OCI-LY1 (cell line): ENCODE measurements at regions not wholly inside any gene's neighbourhood (a gene's known extent, or its start where the extent isn't known, plus 50 kb on each side); places are given as distances from the start of the nearest gene placed in this dataset.
"Not testable (repeated sequence)": the region's sequence is repeated elsewhere in the genome, so short reads cannot be mapped to it uniquely, and the experiment has no call there.

ENCODE experiments used
- H2AFZ ChIP-seq: fragments of 200-600 bp; sonication (generic), shearing (Covaris generic); 2 replicates; pipeline ENCODE4 v1.6.0; 2014; ENCODE audit warnings: antibody characterized with exemption, mild to moderate bottlenecking, low read length
- H3F3A ChIP-seq: fragments of 200-600 bp; sonication (generic), shearing (Covaris generic); 2 replicates; pipeline ENCODE4 v1.6.0; 2014; ENCODE audit warnings: mild to moderate bottlenecking, antibody characterized with exemption, low read length, moderate library complexity; ENCODE audit not compliant: insufficient read depth
- H3K27ac ChIP-seq: fragments of 200-600 bp; sonication (generic); 2 replicates; pipeline ENCODE4 v1.5.1; 2014; ENCODE audit warnings: low read length, mixed run types, mild to moderate bottlenecking, low read depth; ENCODE audit not compliant: poor library complexity, severe bottlenecking
- H3K27me3 ChIP-seq: fragments of 200-600 bp; sonication (generic); 2 replicates; pipeline ENCODE4 v1.6.0; 2014; ENCODE audit warnings: antibody characterized with exemption, mild to moderate bottlenecking, low read length, moderate library complexity; ENCODE audit not compliant: insufficient read depth
- H3K36me3 ChIP-seq: fragments of 200-600 bp; sonication (generic); 2 replicates; pipeline ENCODE4 v1.6.1; 2014; ENCODE audit warnings: mild to moderate bottlenecking, antibody characterized with exemption, low read length, moderate library complexity, mixed read lengths; ENCODE audit not compliant: insufficient read depth
- H3K4me1 ChIP-seq: fragments of 200-600 bp; sonication (generic); 2 replicates; pipeline ENCODE4 v1.5.1; 2014; ENCODE audit warnings: mild to moderate bottlenecking, low read length, moderate library complexity; ENCODE audit not compliant: insufficient read depth, severe bottlenecking
- H3K4me2 ChIP-seq: fragments of 200-600 bp; sonication (generic), shearing (Covaris generic); 2 replicates; pipeline ENCODE4 v1.6.1; 2014; ENCODE audit warnings: low read length
- H3K4me3 ChIP-seq: fragments of 200-600 bp; sonication (generic); 2 replicates; pipeline ENCODE4 v1.5.1; 2014; ENCODE audit warnings: low read length, low read depth, mild to moderate bottlenecking, mixed read lengths; ENCODE audit not compliant: poor library complexity, severe bottlenecking
- H3K79me2 ChIP-seq: fragments of 200-600 bp; shearing (Covaris generic); 2 replicates; pipeline ENCODE4 v1.6.1; 2016; ENCODE audit warnings: mixed run types, low read length, mixed read lengths; ENCODE audit not compliant: insufficient read depth
- H3K9ac ChIP-seq: fragments of 200-600 bp; sonication (generic), shearing (Covaris generic); 2 replicates; pipeline ENCODE4 v1.6.1; 2014; ENCODE audit warnings: mild to moderate bottlenecking, low read length, mixed read lengths
- H3K9me2 ChIP-seq: fragments of 200-600 bp; sonication (generic), shearing (Covaris generic); 2 replicates; pipeline ENCODE4 v1.6.1; 2014; ENCODE audit warnings: low read depth, mild to moderate bottlenecking, low read length, mixed read lengths
- H3K9me3 ChIP-seq: fragments of 200-600 bp; shearing (Covaris generic); 2 replicates; pipeline ENCODE4 v1.6.1; 2014; ENCODE audit warnings: low read length, mixed read lengths
- H4K20me1 ChIP-seq: fragments of 200-600 bp; sonication (generic), shearing (Covaris generic); 2 replicates; pipeline ENCODE4 v1.6.0; 2016; ENCODE audit warnings: mild to moderate bottlenecking, low read length; ENCODE audit not compliant: insufficient read depth
- CTCF ChIP-seq: fragments of 200-600 bp; sonication (generic), shearing (Covaris generic); IDR thresholded peaks from 2 replicates; pipeline ENCODE4 v1.5.1; 2017; ENCODE audit warnings: mild to moderate bottlenecking, antibody characterized with exemption, low read length, moderate library complexity, mixed read lengths
- EZH2 ChIP-seq: fragments of 200-600 bp; sonication (generic), shearing (Covaris generic); IDR thresholded peaks from 2 replicates; pipeline ENCODE4 v1.8.0; 2017; ENCODE audit warnings: borderline replicate concordance, mixed run types, mild to moderate bottlenecking, antibody characterized with exemption, low read length, moderate library complexity, mixed read lengths

DNA sequence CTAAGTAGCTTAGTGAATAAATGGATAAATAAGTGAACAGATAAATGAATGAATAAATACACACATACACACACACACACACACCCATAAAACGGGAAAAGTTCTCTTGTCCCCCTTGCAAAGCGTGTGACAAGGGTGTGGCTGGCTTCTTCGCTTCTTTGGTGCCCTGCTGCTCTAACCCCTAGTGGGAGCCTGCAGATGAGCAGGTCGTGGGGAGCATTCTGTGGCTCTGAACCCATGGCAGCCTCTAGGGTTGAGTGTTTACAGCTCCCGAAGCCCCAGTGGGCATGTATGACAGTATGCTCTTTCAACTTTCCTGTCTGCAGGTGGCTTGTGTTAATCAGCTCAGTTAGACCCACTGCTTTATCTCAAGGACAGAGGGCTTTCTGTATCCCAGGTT, 582.3 kb downstream of the EDEM1 start:
- Histone ChIP-seq H3K9me3 (no peaks in the 10 kb centered on the region), H3K27me3 (no peaks in the 10 kb centered on the region), H3K27ac (no peak overlapping the region), H2AFZ (no peak overlapping the region), H3K4me2 (no peak overlapping the region), H3K4me3 (no peak overlapping the region), H3K9ac (no peak overlapping the region), H3K79me2 (no peaks in the 10 kb centered on the region), H3F3A (no peaks in the 10 kb centered on the region), H3K36me3 (no peaks in the 10 kb centered on the region), H3K4me1 (no peaks in the 10 kb centered on the region), H4K20me1 (no peaks in the 10 kb centered on the region), H3K9me2 (no peaks in the 10 kb centered on the region)
- TF ChIP-seq EZH2 (no peak), CTCF (no peak)

DNA sequence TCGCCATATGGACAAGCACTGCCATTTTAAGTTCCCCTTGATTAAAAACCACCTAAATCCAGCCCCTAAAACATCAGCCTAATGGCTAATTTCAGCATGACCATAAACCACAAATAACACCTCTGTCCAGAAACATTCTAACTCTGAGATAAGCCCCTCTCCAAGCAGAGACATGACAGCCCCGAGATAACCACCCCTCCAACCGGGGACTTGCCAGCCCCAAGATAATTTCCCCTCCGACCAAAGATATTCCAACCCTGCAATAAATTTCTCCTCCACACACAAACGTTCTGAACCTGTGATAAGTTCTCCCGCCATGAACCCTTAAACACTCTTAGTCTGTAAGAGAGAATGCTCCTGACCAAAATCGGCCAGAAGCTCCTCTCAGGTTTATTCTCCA, 586.8 kb downstream of the EDEM1 start:
- no peaks in the 10 kb centered on the region for H3K4me1 ChIP-seq
- no peaks in the 10 kb centered on the region for H3K27me3 ChIP-seq
- TF ChIP-seq CTCF, result no peak
- TF ChIP-seq EZH2, result no peak
- H3K4me3 ChIP-seq, result no peak overlapping the region
- H3K27ac ChIP-seq, result no peak overlapping the region
- H2AFZ ChIP-seq, result no peak overlapping the region
- H3F3A ChIP-seq, result no peaks in the 10 kb centered on the region
- H3K9ac ChIP-seq, result no peak overlapping the region
- H3K9me2 ChIP-seq, result no peaks in the 10 kb centered on the region
- H3K9me3 ChIP-seq, result no peaks in the 10 kb centered on the region
- no peaks in the 10 kb centered on the region for H4K20me1 ChIP-seq
- H3K79me2 ChIP-seq, result no peaks in the 10 kb centered on the region
- H3K4me2 ChIP-seq, result no peak overlapping the region
- no peaks in the 10 kb centered on the region for H3K36me3 ChIP-seq

DNA sequence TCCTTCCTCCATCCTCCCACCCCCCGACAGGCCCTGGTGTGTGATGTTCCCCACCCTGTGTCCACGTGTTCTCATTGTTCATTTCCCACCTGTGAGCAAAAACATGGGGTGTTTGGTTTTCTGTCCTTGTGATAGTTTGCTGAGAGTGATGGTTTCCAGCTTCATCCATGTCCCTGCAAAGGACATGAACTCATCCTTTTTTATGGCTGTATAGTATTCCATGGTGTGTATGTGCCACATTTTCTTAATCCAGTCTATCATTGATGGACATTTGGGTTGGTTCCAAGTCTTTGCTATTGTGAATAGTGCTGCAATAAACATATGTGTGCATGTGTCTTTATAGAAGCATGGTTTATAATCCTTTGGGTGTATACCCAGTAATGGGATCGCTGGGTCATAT, 587.6 kb downstream of the EDEM1 start:
- not testable (repeated sequence) for H3K27ac ChIP-seq, H3K36me3 ChIP-seq, H3K79me2 ChIP-seq, H3K9me3 ChIP-seq, H3K27me3 ChIP-seq, H4K20me1 ChIP-seq, H2AFZ ChIP-seq, H3K4me2 ChIP-seq, H3K9ac ChIP-seq, H3F3A ChIP-seq, H3K4me1 ChIP-seq, H3K9me2 ChIP-seq, H3K4me3 ChIP-seq

GRCh38 chr3:5784690-5785089, 597.2 kb downstream of the EDEM1 start:
- Histone ChIP-seq H3K9me2 (no peaks in the 10 kb centered on the region), H3K4me2 (no peak overlapping the region), H3K9ac (no peak overlapping the region), H3K4me1 (no peaks in the 10 kb centered on the region), H3K27me3 (no peaks in the 10 kb centered on the region), H3F3A (no peaks in the 10 kb centered on the region), H3K4me3 (no peak overlapping the region), H3K36me3 (no peaks in the 10 kb centered on the region), H3K27ac (no peak overlapping the region), H3K9me3 (no peaks in the 10 kb centered on the region), H3K79me2 (no peaks in the 10 kb centered on the region), H4K20me1 (no peaks in the 10 kb centered on the region), H2AFZ (no peak overlapping the region)
- no peak for TF ChIP-seq CTCF
- TF ChIP-seq EZH2, result no peak
